Astrocyte (in vitro differentiated cells and primary cell): ENCODE measurements at regions not wholly inside any gene's neighbourhood (a gene's known extent, or its start where the extent isn't known, plus 50 kb on each side); places are given as distances from the start of the nearest gene placed in this dataset.
A peak's percentile ranks its signal among the peaks of the same experiment; 100 is the strongest.

Source experiments
- DNase-seq: peaks from one replicate; pipeline ENCODE4 v3.0.0-alpha.2; 2010; ENCODE audit warnings: low read depth
- FAIRE-seq: peaks from 2 replicates; lab custom pipeline; 2011; peaks lifted over from hg19 to GRCh38; lab: Jason Lieb, UNC
- H2AFZ ChIP-seq: 2 replicates; pipeline ENCODE4 v1.6.0; 2012; ENCODE audit warnings: low read depth, low read length, inconsistent platforms
- H3K27ac ChIP-seq: 2 replicates; pipeline ENCODE4 v1.5.1; 2011; ENCODE audit warnings: low read depth, low read length, inconsistent platforms
- H3K27me3 ChIP-seq: 2 replicates; pipeline ENCODE4 v1.6.0; 2011; ENCODE audit warnings: low read length, inconsistent platforms; ENCODE audit not compliant: insufficient read depth
- H3K36me3 ChIP-seq: 2 replicates; pipeline ENCODE4 v1.5.1; 2011; ENCODE audit warnings: low read length, inconsistent platforms; ENCODE audit not compliant: insufficient read depth
- H3K4me1 ChIP-seq: 2 replicates; pipeline ENCODE4 v1.5.1; 2011; ENCODE audit warnings: low read length, inconsistent platforms; ENCODE audit not compliant: insufficient read depth
- H3K4me2 ChIP-seq: 2 replicates; pipeline ENCODE4 v1.6.0; 2012; ENCODE audit warnings: low read length, inconsistent platforms
- H3K4me3 ChIP-seq: 2 replicates; pipeline ENCODE4 v1.5.1; 2011; ENCODE audit warnings: low read depth, mild to moderate bottlenecking, low read length, inconsistent platforms; ENCODE audit not compliant: insufficient read depth
- H3K79me2 ChIP-seq: 2 replicates; pipeline ENCODE4 v1.6.0; 2012; ENCODE audit warnings: mild to moderate bottlenecking, low read length, inconsistent platforms; ENCODE audit not compliant: insufficient read depth
- H3K9ac ChIP-seq: 2 replicates; pipeline ENCODE4 v1.6.0; 2012; ENCODE audit warnings: mild to moderate bottlenecking, low read length, inconsistent platforms
- H3K9me3 ChIP-seq: 2 replicates; pipeline ENCODE4 v1.5.1; 2012; ENCODE audit warnings: low read depth, mild to moderate bottlenecking, low read length, inconsistent platforms; ENCODE audit not compliant: insufficient read depth
- H4K20me1 ChIP-seq: 2 replicates; pipeline ENCODE4 v1.6.0; 2012; ENCODE audit warnings: low read length, inconsistent platforms; ENCODE audit not compliant: insufficient read depth
- H3K27ac Mint-ChIP-seq: one replicate; pipeline ENCODE4 v1.8.0; 2021; ENCODE audit warnings: mild to moderate bottlenecking, mixed read lengths; ENCODE audit not compliant: unreplicated experiment
- H3K27me3 Mint-ChIP-seq: one replicate; pipeline ENCODE4 v1.8.0; 2021; ENCODE audit warnings: low read depth, mixed read lengths; ENCODE audit not compliant: unreplicated experiment
- H3K36me3 Mint-ChIP-seq: one replicate; pipeline ENCODE4 v1.8.0; 2021; ENCODE audit warnings: low read depth, mixed read lengths; ENCODE audit not compliant: unreplicated experiment
- H3K4me1 Mint-ChIP-seq: one replicate; pipeline ENCODE4 v1.8.0; 2021; ENCODE audit warnings: low read depth, mixed read lengths; ENCODE audit not compliant: unreplicated experiment
- H3K4me3 Mint-ChIP-seq: one replicate; pipeline ENCODE4 v1.8.0; 2021; ENCODE audit warnings: mild to moderate bottlenecking, moderate library complexity, mixed read lengths; ENCODE audit not compliant: unreplicated experiment
- H3K9me3 Mint-ChIP-seq: one replicate; pipeline ENCODE4 v1.8.0; 2021; ENCODE audit warnings: mild to moderate bottlenecking, mixed read lengths; ENCODE audit not compliant: unreplicated experiment
- CTCF ChIP-seq: IDR thresholded peaks from 2 replicates; pipeline ENCODE4 v1.5.1; 2011; ENCODE audit warnings: low read depth, mild to moderate bottlenecking, inconsistent platforms, low read length, moderate library complexity; ENCODE audit not compliant: insufficient read depth
- EZH2 ChIP-seq: IDR thresholded peaks from 2 replicates; pipeline ENCODE4 v1.6.1; 2012; ENCODE audit warnings: mild to moderate bottlenecking, low read length, inconsistent platforms; ENCODE audit not compliant: insufficient read depth

DNA sequence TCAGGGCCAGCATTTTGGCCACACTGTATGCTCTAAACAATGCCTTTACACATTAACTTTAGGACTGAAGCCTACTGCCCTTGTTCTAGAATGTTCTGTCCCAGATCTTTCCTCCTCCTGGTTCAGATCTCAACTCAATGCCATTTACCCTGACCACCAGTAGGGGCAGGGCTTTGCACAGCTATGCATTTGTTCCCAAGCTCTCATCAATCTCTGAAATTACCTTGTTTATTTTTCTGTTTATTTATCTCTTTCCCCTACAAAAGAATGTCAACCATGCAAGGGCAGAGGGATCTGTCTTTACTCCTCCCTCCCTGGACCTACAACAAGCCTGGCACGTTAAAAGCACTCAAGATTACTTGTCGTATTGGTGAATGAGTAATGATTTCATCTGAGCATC is 612.9 kb downstream of the BNC2 start:
- Histone ChIP-seq H3K4me2 (no peak overlapping the region), H3K79me2 (no peaks in the 10 kb centered on the region), H3K4me1 (no peaks in the 10 kb centered on the region), H3K27ac (no peak overlapping the region), H3K36me3 (no peaks in the 10 kb centered on the region), H3K9ac (no peak overlapping the region), H4K20me1 (no peaks in the 10 kb centered on the region), H2AFZ (no peak overlapping the region), H3K9me3 (no peaks in the 10 kb centered on the region), H3K4me3 (no peak overlapping the region), H3K27me3 (no peaks in the 10 kb centered on the region)
- no peak for DNase-seq
- Mint-ChIP-seq H3K27ac (no peak overlapping the region), H3K9me3 (no peaks in the 10 kb centered on the region), H3K4me3 (no peak overlapping the region), H3K27me3 (peaks cover 4% of the 10 kb centered on the region), H3K4me1 (peaks cover 9% of the 10 kb centered on the region), H3K36me3 (peaks cover 2% of the 10 kb centered on the region)
- FAIRE-seq: no peak
- TF ChIP-seq CTCF: peak; percentile 55
- TF ChIP-seq EZH2: no peak

DNA sequence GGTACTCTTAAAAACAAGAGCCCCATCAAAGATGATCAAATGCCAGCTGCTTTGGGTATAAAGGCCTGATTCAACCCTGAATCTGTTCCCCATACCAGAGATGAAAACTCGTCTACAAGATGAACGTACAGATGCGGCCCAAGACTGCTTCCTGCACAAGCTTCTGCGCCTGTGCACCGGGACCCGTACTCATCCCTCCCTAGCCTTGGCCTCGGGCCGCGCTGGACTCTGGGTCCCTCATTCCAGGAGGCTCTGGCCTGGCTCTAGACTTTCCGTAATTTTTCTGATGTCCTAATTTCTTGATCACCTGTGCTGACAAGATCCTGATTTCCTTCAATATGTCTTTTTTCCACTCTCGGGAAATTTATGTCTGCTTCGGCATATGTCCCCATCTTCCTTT is 612.3 kb downstream of the BNC2 start:
- no peaks in the 10 kb centered on the region for H4K20me1 ChIP-seq
- no peaks in the 10 kb centered on the region for H3K36me3 ChIP-seq
- Mint-ChIP-seq H3K4me3 (no peak overlapping the region), H3K36me3 (peaks cover 2% of the 10 kb centered on the region), H3K4me1 (peaks cover 11% of the 10 kb centered on the region), H3K27ac (no peak overlapping the region), H3K27me3 (peaks cover 4% of the 10 kb centered on the region), H3K9me3 (no peaks in the 10 kb centered on the region)
- no peak overlapping the region for H3K4me2 ChIP-seq
- no peak for TF ChIP-seq EZH2
- TF ChIP-seq CTCF: no peak
- no peaks in the 10 kb centered on the region for H3K79me2 ChIP-seq
- no peaks in the 10 kb centered on the region for H3K9me3 ChIP-seq
- H3K9ac ChIP-seq: no peak overlapping the region
- H3K27me3 ChIP-seq: no peaks in the 10 kb centered on the region
- H3K4me3 ChIP-seq: no peak overlapping the region
- H3K4me1 ChIP-seq: peaks cover 5% of the 10 kb centered on the region
- no peak for DNase-seq
- H2AFZ ChIP-seq: no peak overlapping the region
- no peak overlapping the region for H3K27ac ChIP-seq
- FAIRE-seq: no peak

- H3K27ac Mint-ChIP-seq: no peak overlapping the region
- DNase-seq (no peak), FAIRE-seq (no peak)
- Histone ChIP-seq H2AFZ (no peak overlapping the region), H3K9me3 (no peaks in the 10 kb centered on the region), H3K9ac (no peak overlapping the region), H4K20me1 (no peaks in the 10 kb centered on the region), H3K36me3 (no peaks in the 10 kb centered on the region), H3K4me2 (no peak overlapping the region), H3K79me2 (no peaks in the 10 kb centered on the region), H3K4me3 (no peak overlapping the region), H3K27ac (no peak overlapping the region), H3K4me1 (peaks cover 6% of the 10 kb centered on the region), H3K27me3 (no peaks in the 10 kb centered on the region)
- H3K36me3 Mint-ChIP-seq: peaks cover 2% of the 10 kb centered on the region
- H3K9me3 Mint-ChIP-seq: no peaks in the 10 kb centered on the region
- H3K27me3 Mint-ChIP-seq: peaks cover 6% of the 10 kb centered on the region
- H3K4me1 Mint-ChIP-seq: peaks cover 11% of the 10 kb centered on the region
- TF ChIP-seq EZH2 (no peak), CTCF (no peak)
- H3K4me3 Mint-ChIP-seq: no peak overlapping the region
Observed at GRCh38 chr9:16258708-16259107, 611.8 kb downstream of the BNC2 start.
